SK-N-MC (cell line): ENCODE measurements at regions not wholly inside any gene's neighbourhood (a gene's known extent, or its start where the extent isn't known, plus 50 kb on each side); places are given as distances from the start of the nearest gene placed in this dataset.

Experiments used
- EZH2 ChIP-seq: fragments of 200-600 bp; sonication (generic); IDR thresholded peaks from one replicate; pipeline ENCODE4 v1.6.1; 2017; ENCODE audit warnings: antibody characterized with exemption
- POLR2AphosphoS5 ChIP-seq: IDR thresholded peaks from 2 replicates; pipeline ENCODE4 v1.6.1; 2012; ENCODE audit warnings: mild to moderate bottlenecking, low read depth, low read length, borderline replicate concordance

DNA sequence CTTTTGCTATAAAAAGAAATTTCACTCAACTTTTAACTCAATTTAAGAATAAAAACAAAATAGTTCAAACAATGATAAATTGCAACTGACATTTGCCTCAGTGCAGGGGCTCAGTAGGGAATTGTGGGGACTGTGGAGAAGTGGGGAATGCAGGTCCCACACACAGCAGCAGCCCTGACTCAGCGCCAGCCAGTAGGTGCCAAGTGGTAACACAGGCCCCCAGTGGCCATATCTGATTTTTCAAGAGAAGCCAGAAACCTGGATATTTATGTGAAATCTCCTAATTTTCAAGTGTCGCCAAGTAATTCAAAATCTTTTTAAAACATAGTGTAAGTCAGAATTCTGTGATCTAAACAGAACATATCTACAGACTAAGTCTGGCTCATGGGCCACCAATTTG, 186.3 kb downstream of the EN1 start:
- no peak for TF ChIP-seq EZH2
- TF ChIP-seq POLR2AphosphoS5, result no peak
